ENCODE measurements at regions not wholly inside any gene's neighbourhood (a gene's known extent, or its start where the extent isn't known, plus 50 kb on each side); places are given as distances from the start of the nearest gene placed in this dataset.

DNA sequence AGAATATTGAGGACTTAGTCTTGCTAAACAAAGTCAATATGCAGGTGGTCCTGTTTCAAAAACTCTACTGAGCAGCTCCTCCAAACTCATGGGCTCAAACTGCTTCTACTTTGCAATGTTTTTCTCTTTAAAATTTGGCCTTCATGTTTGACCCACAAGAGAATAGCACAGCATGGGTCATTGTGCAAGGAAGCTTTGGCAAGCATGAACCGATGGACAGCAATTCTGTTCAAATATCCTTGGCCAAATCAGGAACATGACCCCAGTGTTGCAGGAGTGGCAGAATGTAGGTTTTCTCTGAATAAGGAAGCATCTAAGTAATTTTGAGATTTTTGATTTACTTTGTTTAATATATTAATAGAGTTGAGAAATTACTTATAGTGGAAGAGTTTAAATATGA, 477.9 kb downstream of the KCNJ3 start:
- TF ChIP-seq ZFX (IDR thresholded peaks at IDR 0.05) = no peak
- TF ChIP-seq, protein P1, sequence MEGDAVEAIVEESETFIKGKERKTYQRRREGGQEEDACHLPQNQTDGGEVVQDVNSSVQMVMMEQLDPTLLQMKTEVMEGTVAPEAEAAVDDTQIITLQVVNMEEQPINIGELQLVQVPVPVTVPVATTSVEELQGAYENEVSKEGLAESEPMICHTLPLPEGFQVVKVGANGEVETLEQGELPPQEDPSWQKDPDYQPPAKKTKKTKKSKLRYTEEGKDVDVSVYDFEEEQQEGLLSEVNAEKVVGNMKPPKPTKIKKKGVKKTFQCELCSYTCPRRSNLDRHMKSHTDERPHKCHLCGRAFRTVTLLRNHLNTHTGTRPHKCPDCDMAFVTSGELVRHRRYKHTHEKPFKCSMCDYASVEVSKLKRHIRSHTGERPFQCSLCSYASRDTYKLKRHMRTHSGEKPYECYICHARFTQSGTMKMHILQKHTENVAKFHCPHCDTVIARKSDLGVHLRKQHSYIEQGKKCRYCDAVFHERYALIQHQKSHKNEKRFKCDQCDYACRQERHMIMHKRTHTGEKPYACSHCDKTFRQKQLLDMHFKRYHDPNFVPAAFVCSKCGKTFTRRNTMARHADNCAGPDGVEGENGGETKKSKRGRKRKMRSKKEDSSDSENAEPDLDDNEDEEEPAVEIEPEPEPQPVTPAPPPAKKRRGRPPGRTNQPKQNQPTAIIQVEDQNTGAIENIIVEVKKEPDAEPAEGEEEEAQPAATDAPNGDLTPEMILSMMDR (conservative IDR thresholded peaks at IDR 0.05) = no peak
- no peak overlapping the region for H3K27ac ChIP-seq

DNA sequence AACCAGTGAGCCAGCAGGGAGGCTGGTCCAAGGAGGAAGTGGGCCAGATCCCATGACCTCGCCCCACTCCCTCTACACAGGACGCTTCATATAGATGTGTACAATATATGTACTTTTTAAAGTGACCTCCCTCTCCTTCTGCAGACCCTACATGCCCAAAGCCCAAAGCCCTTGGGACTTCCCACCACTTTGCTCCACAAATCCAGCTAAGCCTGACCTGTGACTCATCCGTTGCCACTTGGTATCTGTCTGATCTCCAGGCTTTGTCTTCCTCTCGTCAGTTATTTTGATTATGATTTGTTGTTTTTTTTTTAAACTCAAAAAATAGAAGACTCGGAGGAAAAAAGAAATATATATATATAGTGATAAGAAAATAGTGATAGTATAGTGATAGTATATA, 470.8 kb downstream of the KCNJ3 start:
- no peak for TF ChIP-seq ZFX (IDR thresholded peaks at IDR 0.05)
- TF ChIP-seq, protein P1 (conservative IDR thresholded peaks at IDR 0.05) = no peak
- H3K27ac ChIP-seq = no peak overlapping the region

DNA sequence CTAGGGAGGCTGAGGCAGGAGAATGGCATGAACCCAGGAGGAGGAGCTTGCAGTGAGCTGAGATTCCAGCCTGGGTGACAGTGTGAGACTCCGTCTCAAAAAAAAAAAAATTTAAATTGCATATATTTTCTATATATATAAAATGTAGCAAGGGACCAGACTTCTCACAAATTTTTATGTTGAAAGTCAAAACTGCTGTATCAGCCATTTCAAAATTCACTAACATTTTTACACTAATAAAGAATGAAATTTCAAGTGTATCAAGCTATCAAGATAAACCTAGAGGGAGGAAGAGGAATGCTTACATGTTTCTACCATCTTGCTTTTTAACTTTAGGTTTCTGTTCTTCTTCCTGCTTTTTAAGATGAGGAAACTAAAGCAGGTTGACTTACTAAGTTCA, 464.0 kb downstream of the KCNJ3 start:
- TF ChIP-seq ZFX (IDR thresholded peaks at IDR 0.05) = no peak
- TF ChIP-seq, protein P1 (conservative IDR thresholded peaks at IDR 0.05) = no peak
- no peak overlapping the region for H3K27ac ChIP-seq

DNA sequence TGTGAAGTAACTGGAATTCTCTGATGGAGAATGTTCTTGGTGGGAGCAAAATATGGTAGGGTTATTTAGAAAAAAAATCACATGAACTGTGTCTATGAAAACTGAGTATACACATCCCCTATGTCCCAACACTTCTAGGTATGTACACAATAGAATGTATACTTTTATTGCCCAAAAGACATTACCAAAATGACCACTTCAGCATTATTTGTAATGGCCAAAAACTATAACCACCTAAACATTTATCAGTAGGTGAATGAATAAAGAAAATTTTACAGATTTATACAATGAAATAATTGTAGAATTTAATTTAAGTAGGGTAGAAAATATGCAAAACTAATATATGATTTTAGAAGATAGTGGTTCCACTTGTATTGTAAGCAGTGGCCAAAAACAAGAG, 462.8 kb downstream of the KCNJ3 start:
- no peak for TF ChIP-seq ZFX (IDR thresholded peaks at IDR 0.05)
- TF ChIP-seq, protein P1 (conservative IDR thresholded peaks at IDR 0.05) = no peak

DNA sequence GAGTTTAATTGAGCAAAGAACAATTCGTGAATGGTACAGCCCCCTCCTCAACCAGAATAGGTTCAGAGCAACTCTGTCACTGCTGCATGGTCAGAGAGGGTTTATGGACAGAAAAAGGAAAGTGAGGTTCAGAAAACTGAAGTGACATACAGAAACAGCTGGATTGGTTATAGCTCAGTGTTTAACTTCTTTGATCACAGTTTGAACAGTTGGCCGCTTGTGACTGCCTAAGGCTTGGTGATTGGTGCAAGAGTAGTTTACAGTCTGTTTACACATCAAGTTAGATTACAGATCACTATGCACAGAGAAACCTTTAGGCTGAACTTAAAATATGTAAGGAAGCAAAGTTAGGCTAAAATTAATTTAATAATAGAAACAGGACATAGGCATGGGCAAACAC, 459.2 kb downstream of the KCNJ3 start:
- no peak overlapping the region for H3K27ac ChIP-seq
- TF ChIP-seq, protein P1 (conservative IDR thresholded peaks at IDR 0.05) = no peak
- no peak for TF ChIP-seq ZFX (IDR thresholded peaks at IDR 0.05)

More for the DNA sequence above, 462.8 kb downstream of the KCNJ3 start:
- no peak overlapping the region for H3K27ac ChIP-seq

DNA sequence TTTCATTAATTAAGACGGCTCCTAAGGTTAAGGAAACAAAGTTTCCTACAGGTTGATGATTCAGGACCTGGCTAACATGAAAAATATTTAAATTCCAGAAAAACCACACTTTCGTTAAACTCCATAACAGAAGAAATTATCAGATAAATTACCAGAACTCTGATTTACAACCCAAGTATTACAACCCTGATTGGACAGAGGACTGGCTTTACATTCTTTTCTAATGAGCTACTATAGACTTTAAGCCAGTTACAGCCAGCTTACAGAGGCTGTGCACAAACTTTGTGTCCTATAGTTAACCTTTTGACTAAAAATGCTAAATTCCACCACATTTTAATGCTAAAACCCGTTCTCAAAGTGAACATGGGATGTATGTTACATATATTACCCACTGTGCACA, 458.6 kb downstream of the KCNJ3 start:
- no peak overlapping the region for H3K27ac ChIP-seq
- TF ChIP-seq, protein P1 (conservative IDR thresholded peaks at IDR 0.05) = no peak
- TF ChIP-seq ZFX (IDR thresholded peaks at IDR 0.05) = no peak

DNA sequence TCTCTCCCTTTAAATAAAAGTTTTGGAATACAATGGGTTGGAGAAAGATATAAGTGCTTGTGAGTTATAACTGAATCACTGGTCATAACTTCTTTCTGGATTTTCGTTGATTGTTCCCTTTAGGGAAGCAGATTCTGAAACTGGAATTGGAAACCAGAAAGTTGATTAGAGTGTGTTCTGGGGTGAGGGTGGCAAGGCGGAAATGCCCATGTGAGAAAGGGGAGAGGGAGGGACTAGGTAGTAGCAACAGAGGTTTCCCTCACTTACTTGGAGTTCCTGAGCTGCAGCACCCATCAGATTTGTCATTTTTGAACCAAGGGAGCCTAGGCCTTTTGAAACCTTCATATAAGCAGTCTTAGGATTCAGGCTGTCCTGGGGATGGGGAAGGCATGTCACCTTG, 453.4 kb downstream of the KCNJ3 start:
- TF ChIP-seq, protein P1 (conservative IDR thresholded peaks at IDR 0.05) = no peak
- TF ChIP-seq ZFX (IDR thresholded peaks at IDR 0.05) = no peak
- no peak overlapping the region for H3K27ac ChIP-seq

Measured in C4-2B (cell line).